ENCODE measurements at regions not wholly inside any gene's neighbourhood (a gene's known extent, or its start where the extent isn't known, plus 50 kb on each side); places are given as distances from the start of the nearest gene placed in this dataset.
"Not testable (repeated sequence)": the region's sequence is repeated elsewhere in the genome, so short reads cannot be mapped to it uniquely, and the experiment has no call there.

DNA sequence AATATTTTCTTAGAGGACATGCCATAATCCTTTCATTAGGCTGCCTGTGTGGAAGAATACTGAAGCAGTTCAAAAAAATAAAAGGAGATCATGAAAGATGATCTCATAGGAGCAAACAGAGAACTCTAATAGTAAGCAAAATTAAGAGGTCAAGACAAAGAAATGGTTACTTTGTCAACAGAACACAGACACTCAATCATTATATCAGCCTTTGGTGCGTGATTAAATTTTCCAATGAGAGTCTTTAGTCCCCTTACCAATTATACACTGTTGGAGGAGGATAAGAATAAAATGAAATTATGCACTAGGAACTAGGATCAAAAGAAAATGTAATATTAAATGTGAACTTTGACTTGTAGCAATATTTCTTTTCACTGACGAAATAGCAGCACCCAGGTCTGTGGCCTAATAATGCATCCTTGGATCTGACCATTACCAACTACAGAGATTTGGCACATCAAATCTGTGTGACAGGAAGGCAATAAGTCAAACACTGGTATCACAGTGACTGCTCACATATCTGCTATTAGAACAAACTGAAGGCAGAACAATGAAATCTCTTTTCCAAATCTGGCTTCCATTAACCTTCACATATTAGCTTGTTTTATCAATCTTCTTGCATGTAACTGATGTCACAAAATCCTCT lies 1812.9 kb downstream of the PLA2G4A start:
- TF ChIP-seq EZH2 (optimal IDR thresholded peaks at IDR 0.05; ENCODE audit: low read depth, low read length) (no peak), EZH2phosphoT487 (IDR thresholded peaks at IDR 0.05; ENCODE audit: low read length) (no peak)
- TF ChIP-seq, protein P1, sequence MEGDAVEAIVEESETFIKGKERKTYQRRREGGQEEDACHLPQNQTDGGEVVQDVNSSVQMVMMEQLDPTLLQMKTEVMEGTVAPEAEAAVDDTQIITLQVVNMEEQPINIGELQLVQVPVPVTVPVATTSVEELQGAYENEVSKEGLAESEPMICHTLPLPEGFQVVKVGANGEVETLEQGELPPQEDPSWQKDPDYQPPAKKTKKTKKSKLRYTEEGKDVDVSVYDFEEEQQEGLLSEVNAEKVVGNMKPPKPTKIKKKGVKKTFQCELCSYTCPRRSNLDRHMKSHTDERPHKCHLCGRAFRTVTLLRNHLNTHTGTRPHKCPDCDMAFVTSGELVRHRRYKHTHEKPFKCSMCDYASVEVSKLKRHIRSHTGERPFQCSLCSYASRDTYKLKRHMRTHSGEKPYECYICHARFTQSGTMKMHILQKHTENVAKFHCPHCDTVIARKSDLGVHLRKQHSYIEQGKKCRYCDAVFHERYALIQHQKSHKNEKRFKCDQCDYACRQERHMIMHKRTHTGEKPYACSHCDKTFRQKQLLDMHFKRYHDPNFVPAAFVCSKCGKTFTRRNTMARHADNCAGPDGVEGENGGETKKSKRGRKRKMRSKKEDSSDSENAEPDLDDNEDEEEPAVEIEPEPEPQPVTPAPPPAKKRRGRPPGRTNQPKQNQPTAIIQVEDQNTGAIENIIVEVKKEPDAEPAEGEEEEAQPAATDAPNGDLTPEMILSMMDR (IDR thresholded peaks at IDR 0.05; ENCODE audit: low read length), result no peak
- Histone ChIP-seq H3K4me3 (ENCODE audit: low read length) (no peak overlapping the region), H3K79me2 (ENCODE audit: low read length) (no peaks in the 10 kb centered on the region), H4K20me1 (ENCODE audit: insufficient read depth, low read length) (no peaks in the 10 kb centered on the region), H3K4me2 (ENCODE audit: low read depth, low read length) (no peak overlapping the region), H2AFZ (ENCODE audit: low read length) (no peak overlapping the region), H3K9me2 (replicated peaks; ENCODE audit: insufficient read depth, low read length) (no peaks in the 10 kb centered on the region), H3F3A (ENCODE audit: insufficient read depth, low read length) (no peaks in the 10 kb centered on the region), H3K9me3 (replicated peaks; ENCODE audit: insufficient read depth, low read length) (no peaks in the 10 kb centered on the region), H3K27ac (ENCODE audit: low read length) (no peak overlapping the region), H3K36me3 (replicated peaks; ENCODE audit: insufficient read depth, low read length) (no peaks in the 10 kb centered on the region), H3K27me3 (replicated peaks; ENCODE audit: insufficient read depth, low read length) (no peaks in the 10 kb centered on the region), H3K9ac (ENCODE audit: low read length) (no peak overlapping the region), H3K4me1 (ENCODE audit: low read length) (no peaks in the 10 kb centered on the region)
- no peak for DNase-seq

DNA sequence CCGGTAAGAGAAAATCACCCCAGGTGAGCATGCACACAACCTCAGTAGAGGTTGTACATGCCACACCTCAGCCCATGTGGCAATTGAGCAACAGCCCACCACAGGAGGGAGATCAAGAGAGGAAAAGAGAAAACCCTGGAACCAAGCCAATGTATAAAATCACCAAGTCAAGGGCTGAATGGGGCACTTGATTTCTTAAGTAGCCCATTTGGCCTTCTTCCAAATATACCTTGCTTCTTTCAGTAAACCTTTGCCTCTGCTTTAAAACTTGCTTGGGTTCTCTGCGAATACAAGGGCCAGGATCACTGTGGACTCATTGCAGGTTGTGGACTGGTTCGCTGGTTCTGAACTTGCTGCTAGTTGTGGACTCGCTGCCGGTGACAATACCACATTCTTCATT lies 1814.0 kb downstream of the PLA2G4A start:
- no peaks in the 10 kb centered on the region for H3K4me1 ChIP-seq (ENCODE audit: low read length)

DNA sequence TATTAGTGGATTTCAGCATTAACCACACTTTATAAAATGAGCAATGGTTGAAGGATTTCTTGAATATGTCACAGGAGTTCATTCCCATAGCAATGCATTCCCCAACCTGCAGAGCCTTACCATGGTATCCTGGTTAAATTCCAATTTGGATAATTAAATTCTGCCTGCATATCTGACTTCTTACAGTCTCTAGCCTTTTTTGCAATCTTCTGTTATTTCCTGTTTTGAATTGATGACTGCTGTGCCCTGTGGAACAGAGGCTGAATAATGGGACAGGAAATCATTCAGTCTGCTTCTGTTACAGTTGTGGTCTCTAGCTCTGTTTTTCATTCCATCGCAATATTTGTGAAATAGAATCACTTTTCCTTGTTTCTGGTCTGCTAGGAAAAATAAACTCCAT lies 1823.9 kb downstream of the PLA2G4A start:
- no peak overlapping the region for H3K4me3 ChIP-seq (ENCODE audit: low read length)
- H3K4me2 ChIP-seq (ENCODE audit: low read depth, low read length), result no peak overlapping the region
- H3K9me3 ChIP-seq (replicated peaks; ENCODE audit: insufficient read depth, low read length), result no peaks in the 10 kb centered on the region
- no peak overlapping the region for H3K27ac ChIP-seq (ENCODE audit: low read length)
- no peaks in the 10 kb centered on the region for H4K20me1 ChIP-seq (ENCODE audit: insufficient read depth, low read length)
- no peak overlapping the region for H3K9ac ChIP-seq (ENCODE audit: low read length)
- H3K4me1 ChIP-seq (ENCODE audit: low read length), result no peaks in the 10 kb centered on the region
- H3K36me3 ChIP-seq (replicated peaks; ENCODE audit: insufficient read depth, low read length), result no peaks in the 10 kb centered on the region
- TF ChIP-seq EZH2phosphoT487 (IDR thresholded peaks at IDR 0.05; ENCODE audit: low read length), result no peak
- TF ChIP-seq EZH2 (optimal IDR thresholded peaks at IDR 0.05; ENCODE audit: low read depth, low read length), result no peak
- TF ChIP-seq, protein P1 (IDR thresholded peaks at IDR 0.05; ENCODE audit: low read length), result no peak
- H3K79me2 ChIP-seq (ENCODE audit: low read length), result no peaks in the 10 kb centered on the region
- no peaks in the 10 kb centered on the region for H3K27me3 ChIP-seq (replicated peaks; ENCODE audit: insufficient read depth, low read length)
- no peaks in the 10 kb centered on the region for H3F3A ChIP-seq (ENCODE audit: insufficient read depth, low read length)
- H2AFZ ChIP-seq (ENCODE audit: low read length), result no peak overlapping the region
- H3K9me2 ChIP-seq (replicated peaks; ENCODE audit: insufficient read depth, low read length), result no peaks in the 10 kb centered on the region
- DNase-seq, result no peak

More for the DNA sequence above, 1814.0 kb downstream of the PLA2G4A start:
- Histone ChIP-seq H3K27me3 (replicated peaks; ENCODE audit: insufficient read depth, low read length) (no peaks in the 10 kb centered on the region), H3K9me2 (replicated peaks; ENCODE audit: insufficient read depth, low read length) (no peaks in the 10 kb centered on the region), H3K79me2 (ENCODE audit: low read length) (no peaks in the 10 kb centered on the region), H3K4me2 (ENCODE audit: low read depth, low read length) (no peak overlapping the region), H3K27ac (ENCODE audit: low read length) (no peak overlapping the region), H2AFZ (ENCODE audit: low read length) (no peak overlapping the region), H3K4me3 (ENCODE audit: low read length) (no peak overlapping the region), H3F3A (ENCODE audit: insufficient read depth, low read length) (no peaks in the 10 kb centered on the region), H3K36me3 (replicated peaks; ENCODE audit: insufficient read depth, low read length) (no peaks in the 10 kb centered on the region), H3K9me3 (replicated peaks; ENCODE audit: insufficient read depth, low read length) (no peaks in the 10 kb centered on the region), H4K20me1 (ENCODE audit: insufficient read depth, low read length) (no peaks in the 10 kb centered on the region), H3K9ac (ENCODE audit: low read length) (no peak overlapping the region)
- DNase-seq, result no peak
- TF ChIP-seq EZH2 (optimal IDR thresholded peaks at IDR 0.05; ENCODE audit: low read depth, low read length), result no peak
- TF ChIP-seq, protein P1 (IDR thresholded peaks at IDR 0.05; ENCODE audit: low read length), result no peak
- no peak for TF ChIP-seq EZH2phosphoT487 (IDR thresholded peaks at IDR 0.05; ENCODE audit: low read length)

DNA sequence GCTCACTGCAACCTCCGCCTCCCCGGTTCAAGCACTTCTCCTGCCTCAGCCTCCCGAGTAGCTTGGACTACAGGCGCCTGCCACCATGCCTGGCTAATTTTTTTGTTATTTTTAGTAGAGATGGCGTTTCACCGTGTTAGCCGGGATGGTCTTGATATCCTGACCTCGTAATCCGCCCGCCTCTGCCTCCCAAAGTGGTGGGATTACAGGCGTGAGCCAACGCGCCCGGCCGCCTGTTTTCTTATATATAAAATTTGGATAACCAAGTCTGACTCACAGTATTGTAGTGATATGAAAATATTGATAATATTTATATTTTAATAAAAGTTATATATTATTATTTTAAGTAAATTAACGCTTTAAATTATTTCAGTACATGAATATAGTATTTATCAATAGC lies 1821.7 kb downstream of the BRINP3 start:
- not testable (repeated sequence) for H3K4me1 ChIP-seq (ENCODE audit: low read length); H3K79me2 ChIP-seq (ENCODE audit: low read length); H3F3A ChIP-seq (ENCODE audit: insufficient read depth, low read length); H3K9ac ChIP-seq (ENCODE audit: low read length); H3K36me3 ChIP-seq (replicated peaks; ENCODE audit: insufficient read depth, low read length); H3K27ac ChIP-seq (ENCODE audit: low read length); H2AFZ ChIP-seq (ENCODE audit: low read length); H3K4me2 ChIP-seq (ENCODE audit: low read depth, low read length); H4K20me1 ChIP-seq (ENCODE audit: insufficient read depth, low read length); DNase-seq; H3K27me3 ChIP-seq (replicated peaks; ENCODE audit: insufficient read depth, low read length); H3K9me3 ChIP-seq (replicated peaks; ENCODE audit: insufficient read depth, low read length); H3K4me3 ChIP-seq (ENCODE audit: low read length); H3K9me2 ChIP-seq (replicated peaks; ENCODE audit: insufficient read depth, low read length)

Data from MM.1S (cell line).